PC-3 (cell line): ENCODE measurements at regions not wholly inside any gene's neighbourhood (a gene's known extent, or its start where the extent isn't known, plus 50 kb on each side); places are given as distances from the start of the nearest gene placed in this dataset.
"Not testable (repeated sequence)": the region's sequence is repeated elsewhere in the genome, so short reads cannot be mapped to it uniquely, and the experiment has no call there.

Experiments
- ATAC-seq: fragments of 200-7000 bp; cut with Tn5 transposase; 2 replicates; pipeline ENCODE4 v1.9.1; 2020; ENCODE audit warnings: mild to moderate bottlenecking, moderate library complexity
- BruUV-seq: library from RNA; stranded (reverse); fragments of 400-500 nt; replicated peaks from 2 replicates; lab custom pipeline; 2021; lab: Mats Ljungman, UMichigan
- CTCF ChIA-PET: fragments of 300-600 bp; sonication (Branson Sonifier 250); formaldehyde crosslinking; loops from one replicate; lab custom pipeline; 2022; ENCODE audit warnings: antibody characterized with exemption; lab: Charles Lee
- POLR2A ChIA-PET: fragments of 300-600 bp; sonication (Branson Sonifier 250); formaldehyde crosslinking; loops from one replicate; lab custom pipeline; 2022; ENCODE audit warnings: antibody characterized with exemption; ENCODE audit not compliant: unreplicated experiment; lab: Charles Lee
- DNase-seq: peaks from one replicate; pipeline ENCODE4 v3.0.0-alpha.2; 2015
- H2AFZ ChIP-seq: fragments of 300-600 bp; sonication (generic); 2 replicates; pipeline ENCODE4 v1.6.0; 2016; ENCODE audit warnings: antibody characterized with exemption, low read length
- H3F3A ChIP-seq: fragments of 300-600 bp; sonication (generic); one replicate; pipeline ENCODE4 v1.6.0; 2017; ENCODE audit warnings: antibody characterized with exemption, low read length, control low read depth, mild to moderate bottlenecking; ENCODE audit not compliant: unreplicated experiment
- H3K27ac ChIP-seq: fragments of 300-600 bp; sonication (generic); 2 replicates; pipeline ENCODE4 v1.5.1; 2016; ENCODE audit warnings: mild to moderate bottlenecking, low read length
- H3K27me3 ChIP-seq: fragments of 300-600 bp; sonication (generic); 2 replicates; pipeline ENCODE4 v1.6.1; 2016; ENCODE audit warnings: low read length, mixed read lengths
- H3K36me3 ChIP-seq: fragments of 300-600 bp; sonication (generic); 2 replicates; pipeline ENCODE4 v1.6.1; 2016; ENCODE audit warnings: low read depth, mixed run types, low read length, mixed read lengths
- H3K4me1 ChIP-seq: fragments of 300-600 bp; sonication (generic); 2 replicates; pipeline ENCODE4 v1.5.1; 2016; ENCODE audit warnings: low read length; ENCODE audit not compliant: insufficient read depth
- H3K4me2 ChIP-seq: fragments of 300-600 bp; sonication (generic); 2 replicates; pipeline ENCODE4 v1.6.0; 2016; ENCODE audit warnings: low read length
- H3K4me3 ChIP-seq: fragments of 300-600 bp; sonication (generic); 2 replicates; pipeline ENCODE4 v1.5.1; 2016; ENCODE audit warnings: mild to moderate bottlenecking, low read length, mixed read lengths
- H3K79me2 ChIP-seq: fragments of 300-600 bp; sonication (generic); 2 replicates; pipeline ENCODE4 v1.6.1; 2017; ENCODE audit warnings: low read length, mixed read lengths
- H3K9ac ChIP-seq: fragments of 300-600 bp; sonication (generic); 2 replicates; pipeline ENCODE4 v1.6.0; 2016; ENCODE audit warnings: mild to moderate bottlenecking, low read length
- H3K9me2 ChIP-seq: fragments of 300-600 bp; sonication (generic); replicated peaks from 2 replicates; pipeline ENCODE4 v1.6.1; 2016; ENCODE audit warnings: mixed run types, low read length, mixed read lengths
- H3K9me3 ChIP-seq: fragments of 300-600 bp; sonication (generic); 2 replicates; pipeline ENCODE4 v1.6.1; 2016; ENCODE audit warnings: low read length, mixed read lengths
- H4K20me1 ChIP-seq: fragments of 300-600 bp; sonication (generic); 2 replicates; pipeline ENCODE4 v1.6.1; 2016; ENCODE audit warnings: low read length, mixed read lengths
- CTCF ChIP-seq: fragments of 300-600 bp; sonication (generic); conservative IDR thresholded peaks from 2 replicates; pipeline ENCODE4 v1.5.1; 2017; ENCODE audit warnings: antibody characterized with exemption, low read depth, mild to moderate bottlenecking, low read length
- EZH2 ChIP-seq: fragments of 300-600 bp; sonication (generic); IDR thresholded peaks from one replicate; pipeline ENCODE4 v1.6.1; 2017; ENCODE audit warnings: antibody characterized with exemption, mild to moderate bottlenecking, low read length; ENCODE audit not compliant: unreplicated experiment
- EZH2phosphoT487 ChIP-seq: fragments of 300-600 bp; sonication (generic); IDR thresholded peaks from 2 replicates; pipeline ENCODE4 v1.6.1; 2018; ENCODE audit warnings: mild to moderate bottlenecking, antibody characterized with exemption, low read length, borderline replicate concordance
- intact Hi-C: fragments of 100-400 bp; cut with micrococcal nuclease; formaldehyde crosslinking; loops from 2 replicates; pipeline ENCODE4 v1.9.0; 2023

GRCh38 chr5:92041911-92042660, 659.0 kb upstream of the ARRDC3 start:
- no peak overlapping the region for H2AFZ ChIP-seq
- no peak overlapping the region for H3K9ac ChIP-seq
- no peaks in the 10 kb centered on the region for H3F3A ChIP-seq
- no peaks in the 10 kb centered on the region for H3K36me3 ChIP-seq
- H3K79me2 ChIP-seq = no peaks in the 10 kb centered on the region
- H3K9me2 ChIP-seq = no peaks in the 10 kb centered on the region
- CTCF ChIA-PET = no interaction called here
- TF ChIP-seq EZH2 (no peak), EZH2phosphoT487 (no peak), CTCF (no peak)
- no peak overlapping the region for H3K4me3 ChIP-seq
- no peaks in the 10 kb centered on the region for H3K9me3 ChIP-seq
- ATAC-seq (peak; percentile 27; the same call in 1 of the 2 replicates), DNase-seq (peak; percentile 11)
- no peaks in the 10 kb centered on the region for H3K27me3 ChIP-seq
- intact Hi-C loops = no loop called here
- no peak overlapping the region for H3K27ac ChIP-seq
- no TSS peak for BruUV-seq
- peaks cover 4% of the 10 kb centered on the region; the same call in 1 of the 2 replicates for H3K4me1 ChIP-seq
- POLR2A ChIA-PET = interaction anchor here (0.6 kb wide), 1 partner anchor 63 kb away, joined by 3 read pairs; no protein-coding TSS in a partner anchor
- no peak overlapping the region for H3K4me2 ChIP-seq
- H4K20me1 ChIP-seq = no peaks in the 10 kb centered on the region

GRCh38 chr5:92041206-92041605, 658.1 kb upstream of the ARRDC3 start:
- no peak overlapping the region for H3K4me3 ChIP-seq
- no peaks in the 10 kb centered on the region for H3F3A ChIP-seq
- peaks cover 4% of the 10 kb centered on the region; the same call in 1 of the 2 replicates for H3K4me1 ChIP-seq
- TF ChIP-seq EZH2 (no peak), EZH2phosphoT487 (no peak), CTCF (no peak)
- H3K9me3 ChIP-seq = no peaks in the 10 kb centered on the region
- H3K27me3 ChIP-seq = no peaks in the 10 kb centered on the region
- H3K36me3 ChIP-seq = no peaks in the 10 kb centered on the region
- DNase-seq (no peak), ATAC-seq (no peak)
- POLR2A ChIA-PET = no interaction called here
- intact Hi-C loops = no loop called here
- no peaks in the 10 kb centered on the region for H4K20me1 ChIP-seq
- no peak overlapping the region for H2AFZ ChIP-seq
- no peak overlapping the region for H3K4me2 ChIP-seq
- CTCF ChIA-PET = no interaction called here
- H3K79me2 ChIP-seq = no peaks in the 10 kb centered on the region
- H3K27ac ChIP-seq = no peak overlapping the region
- no peaks in the 10 kb centered on the region for H3K9me2 ChIP-seq
- no peak overlapping the region for H3K9ac ChIP-seq
- no TSS peak for BruUV-seq

GRCh38 chr5:92029792-92030191, 646.7 kb upstream of the ARRDC3 start:
- DNase-seq, H3K9ac ChIP-seq, intact Hi-C loops, ATAC-seq, CTCF ChIA-PET, H3K4me3 ChIP-seq, H3K79me2 ChIP-seq, H3K27me3 ChIP-seq, H3K9me3 ChIP-seq, H4K20me1 ChIP-seq, BruUV-seq, H3K4me2 ChIP-seq, POLR2A ChIA-PET, H3K36me3 ChIP-seq, H3K27ac ChIP-seq, H3K9me2 ChIP-seq, H3F3A ChIP-seq, H3K4me1 ChIP-seq, H2AFZ ChIP-seq: not testable (repeated sequence)
